Mesothelial cell of epicardium (in vitro differentiated cells): ENCODE measurements at regions not wholly inside any gene's neighbourhood (a gene's known extent, or its start where the extent isn't known, plus 50 kb on each side); places are given as distances from the start of the nearest gene placed in this dataset.
A peak's percentile ranks its signal among the peaks of the same experiment; 100 is the strongest.
"Not testable (repeated sequence)": the region's sequence is repeated elsewhere in the genome, so short reads cannot be mapped to it uniquely, and the experiment has no call there.

ENCODE experiments used
- DNase-seq, 2 experiments: peaks; one replicate each; pipeline ENCODE4 v3.0.0; 2021; ENCODE audit warnings: low spot score in 2 of 2; ENCODE audit not compliant: unreplicated experiment in 2 of 2
- H3K27ac Mint-ChIP-seq: 2 replicates; pipeline ENCODE4 v1.8.0; 2021; ENCODE audit warnings: mixed read lengths
- H3K27me3 Mint-ChIP-seq: 2 replicates; pipeline ENCODE4 v1.8.0; 2021; ENCODE audit warnings: low read depth, mixed read lengths
- H3K36me3 Mint-ChIP-seq: 2 replicates; pipeline ENCODE4 v1.8.0; 2021; ENCODE audit warnings: mixed read lengths
- H3K4me1 Mint-ChIP-seq: 2 replicates; pipeline ENCODE4 v1.8.0; 2021; ENCODE audit warnings: mixed read lengths
- H3K4me3 Mint-ChIP-seq: 2 replicates; pipeline ENCODE4 v1.8.0; 2021; ENCODE audit warnings: mild to moderate bottlenecking, moderate library complexity, mixed read lengths
- H3K9me3 Mint-ChIP-seq: 2 replicates; pipeline ENCODE4 v1.8.0; 2021; ENCODE audit warnings: mixed read lengths
- CTCF ChIP-seq: fragments of 200-600 bp; sonication (generic); IDR thresholded peaks from one replicate; pipeline ENCODE4 v1.5.0; 2021; ENCODE audit warnings: antibody characterized with exemption; ENCODE audit not compliant: unreplicated experiment

- no peak for TF ChIP-seq CTCF
- Mint-ChIP-seq H3K4me1 (peaks cover 2% of the 10 kb centered on the region), H3K27ac (no peak overlapping the region), H3K36me3 (no peaks in the 10 kb centered on the region), H3K27me3 (peaks cover 9% of the 10 kb centered on the region), H3K9me3 (no peaks in the 10 kb centered on the region), H3K4me3 (no peak overlapping the region)
- no peak for DNase-seq
Observed at GRCh38 chr20:41701588-41702348, 83.6 kb upstream of the CHD6 start.

GRCh38 chr20:41699673-41700072 lies 81.5 kb upstream of the CHD6 start:
- DNase-seq, H3K27ac Mint-ChIP-seq, H3K4me1 Mint-ChIP-seq, H3K4me3 Mint-ChIP-seq, H3K36me3 Mint-ChIP-seq, H3K9me3 Mint-ChIP-seq: not testable (repeated sequence)
- peaks cover 23% of the 10 kb centered on the region for H3K27me3 Mint-ChIP-seq

DNA sequence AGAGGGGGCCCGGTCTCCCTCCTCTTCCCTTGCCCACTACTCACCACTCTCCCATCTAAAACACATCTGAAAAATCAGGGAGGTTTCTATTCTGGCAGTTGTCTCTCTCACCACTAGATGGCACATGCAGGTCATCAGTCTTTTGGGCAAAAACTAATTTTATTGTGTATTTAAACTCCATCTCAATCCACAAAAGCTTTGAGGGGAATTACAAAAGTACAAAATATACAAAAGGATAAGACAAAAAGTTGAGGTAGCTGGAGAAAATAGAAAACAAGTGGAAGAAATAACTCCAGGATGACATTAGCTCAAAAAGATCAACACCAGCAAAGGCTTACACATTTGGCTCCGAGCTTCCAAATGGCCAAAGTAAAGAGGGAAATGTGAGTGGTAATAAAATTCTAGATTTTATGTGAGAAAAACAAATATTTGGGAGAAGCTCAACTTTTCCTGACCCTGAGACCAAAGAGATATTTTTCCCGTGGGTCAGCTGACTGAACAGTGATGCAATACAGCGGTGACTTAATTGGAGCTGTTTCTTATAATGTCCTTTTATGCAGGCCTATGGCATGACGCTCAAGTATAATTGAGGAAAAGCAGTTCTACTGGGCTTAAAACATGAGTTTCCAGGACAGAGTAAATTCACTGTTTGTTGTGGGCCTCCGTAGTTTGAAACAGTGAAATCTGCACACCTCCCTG lies 79.8 kb upstream of the CHD6 start:
- Mint-ChIP-seq H3K27ac (no peak overlapping the region), H3K27me3 (peaks cover 24% of the 10 kb centered on the region), H3K4me3 (no peak overlapping the region), H3K4me1 (peaks cover 8% of the 10 kb centered on the region), H3K9me3 (no peaks in the 10 kb centered on the region), H3K36me3 (no peaks in the 10 kb centered on the region)
- no peak for DNase-seq
- peak; percentile 87 for TF ChIP-seq CTCF

DNA sequence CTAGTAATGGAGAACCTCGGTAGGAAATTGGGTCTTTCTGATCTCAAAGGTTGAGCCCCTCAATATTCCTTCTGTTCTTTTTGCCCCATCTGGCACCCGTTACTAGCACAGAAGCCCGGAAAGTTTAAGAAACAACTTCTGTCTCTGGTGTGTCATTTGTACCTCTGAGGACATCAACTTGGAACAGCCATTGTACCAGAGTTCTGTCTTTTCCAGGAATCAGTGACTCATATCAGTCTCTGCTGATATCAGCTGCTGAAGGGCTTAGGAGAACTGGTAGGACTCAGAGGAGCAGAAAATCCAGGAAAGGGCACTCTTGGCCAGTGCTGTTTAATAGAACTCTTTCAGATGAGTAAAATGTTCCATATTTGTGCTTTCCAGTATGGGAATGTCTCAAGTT lies 78.3 kb upstream of the CHD6 start:
- H3K9me3 Mint-ChIP-seq = no peaks in the 10 kb centered on the region
- H3K27me3 Mint-ChIP-seq = peaks cover 24% of the 10 kb centered on the region
- H3K4me1 Mint-ChIP-seq = peaks cover 8% of the 10 kb centered on the region
- no peak overlapping the region for H3K4me3 Mint-ChIP-seq
- no peak for TF ChIP-seq CTCF
- DNase-seq = no peak
- H3K27ac Mint-ChIP-seq = no peak overlapping the region
- no peaks in the 10 kb centered on the region for H3K36me3 Mint-ChIP-seq

GRCh38 chr20:41694796-41695195 lies 76.6 kb upstream of the CHD6 start:
- H3K36me3 Mint-ChIP-seq = no peaks in the 10 kb centered on the region
- peaks cover 8% of the 10 kb centered on the region for H3K4me1 Mint-ChIP-seq
- H3K4me3 Mint-ChIP-seq = no peak overlapping the region
- DNase-seq = no peak
- TF ChIP-seq CTCF = no peak
- peaks cover 28% of the 10 kb centered on the region for H3K27me3 Mint-ChIP-seq
- no peaks in the 10 kb centered on the region for H3K9me3 Mint-ChIP-seq
- H3K27ac Mint-ChIP-seq = no peak overlapping the region
